Renal cortex interstitium (tissue), 11 donors: ENCODE measurements at regions not wholly inside any gene's neighbourhood (a gene's known extent, or its start where the extent isn't known, plus 50 kb on each side); places are given as distances from the start of the nearest gene placed in this dataset.

Source experiments
- DNase-seq, 11 donors: peaks; one replicate each; pipeline ENCODE4 v3.0.0-alpha.2; 2013; ENCODE audit warnings: low read depth in 9 of 11, low spot score in 4 of 11; ENCODE audit errors: extremely low read depth in 1 of 11

- DNase-seq: no peak
Measured at GRCh38 chr15:70222606-70223005, 124.9 kb upstream of the TLE3 start.

- DNase-seq: no peak
Measured at GRCh38 chr15:70220490-70221096, 122.9 kb upstream of the TLE3 start.

- DNase-seq: no peak
Measured at GRCh38 chr15:70219966-70220365, 122.2 kb upstream of the TLE3 start.

- no peak for DNase-seq
Measured at GRCh38 chr15:70219256-70219895, 121.7 kb upstream of the TLE3 start.

GRCh38 chr15:70217226-70218160 lies 119.8 kb upstream of the TLE3 start:
- no peak for DNase-seq

GRCh38 chr15:70215951-70216350 lies 118.2 kb upstream of the TLE3 start:
- no peak for DNase-seq

GRCh38 chr15:70214941-70215635 lies 117.4 kb upstream of the TLE3 start:
- DNase-seq: no peak

- DNase-seq: no peak
Measured at GRCh38 chr15:70214276-70214675, 116.6 kb upstream of the TLE3 start.

GRCh38 chr15:70213794-70214193 lies 116.1 kb upstream of the TLE3 start:
- DNase-seq: no peak

- DNase-seq: no peak
Measured at GRCh38 chr15:70212963-70213315, 115.2 kb upstream of the TLE3 start.

GRCh38 chr15:70212286-70212962 lies 114.7 kb upstream of the TLE3 start:
- DNase-seq: no peak

GRCh38 chr15:70210528-70210927 lies 112.8 kb upstream of the TLE3 start:
- DNase-seq: no peak

GRCh38 chr15:70210076-70210475 lies 112.4 kb upstream of the TLE3 start:
- DNase-seq: no peak

- DNase-seq: no peak
Measured at GRCh38 chr15:70209499-70209898, 111.8 kb upstream of the TLE3 start.

GRCh38 chr15:70208332-70208731 lies 110.6 kb upstream of the TLE3 start:
- no peak for DNase-seq

GRCh38 chr15:70206668-70207067 lies 109.0 kb upstream of the TLE3 start:
- no peak for DNase-seq

- DNase-seq: no peak
Measured at GRCh38 chr15:70204652-70205051, 106.9 kb upstream of the TLE3 start.

GRCh38 chr15:70203981-70204560 lies 106.4 kb upstream of the TLE3 start:
- DNase-seq: no peak

- no peak for DNase-seq
Measured at GRCh38 chr15:70202756-70203155, 105.0 kb upstream of the TLE3 start.
